Gastroesophageal sphincter (tissue), 3 donors: ENCODE measurements at regions not wholly inside any gene's neighbourhood (a gene's known extent, or its start where the extent isn't known, plus 50 kb on each side); places are given as distances from the start of the nearest gene placed in this dataset.

ENCODE experiments used
- CTCF ChIP-seq, 4 experiments: fragments of 200-600 bp in 2 of 4; fragments of 450-650 bp in 2 of 4; sonication (generic) in 1 of 4; IDR thresholded peaks; one replicate each; pipeline ENCODE4 v1.5.1; 2017 to 2019; ENCODE audit warnings: antibody characterized with exemption in 4 of 4, mild to moderate bottlenecking in 2 of 4, moderate library complexity in 2 of 4
- EP300 ChIP-seq: sonication (generic); formaldehyde crosslinking; IDR thresholded peaks from one replicate; pipeline ENCODE4 v1.6.1; 2017; ENCODE audit warnings: antibody characterized with exemption, mild to moderate bottlenecking
- POLR2A ChIP-seq, 2 donors: fragments of 450-650 bp; IDR thresholded peaks; one replicate each; pipeline ENCODE4 v1.6.1; 2017; ENCODE audit warnings: antibody characterized with exemption in 2 of 2, mild to moderate bottlenecking in 2 of 2, moderate library complexity in 1 of 2
- POLR2AphosphoS5 ChIP-seq: sonication (generic); formaldehyde crosslinking; IDR thresholded peaks from one replicate; pipeline ENCODE4 v1.6.1; 2017; ENCODE audit warnings: antibody characterized with exemption

- no peak for TF ChIP-seq CTCF (IDR thresholded peaks at IDR 0.05)
- TF ChIP-seq POLR2AphosphoS5: no peak
- no peak for TF ChIP-seq POLR2A (IDR thresholded peaks at IDR 0.05)
- TF ChIP-seq EP300: no peak
Observed at GRCh38 chr3:16807391-16807790, 77.4 kb upstream of the PLCL2 start.
